Neural crest cell (in vitro differentiated cells): ENCODE measurements at regions not wholly inside any gene's neighbourhood (a gene's known extent, or its start where the extent isn't known, plus 50 kb on each side); places are given as distances from the start of the nearest gene placed in this dataset.

Experiments
- DNase-seq: peaks from one replicate; pipeline ENCODE4 v3.0.0; 2021; ENCODE audit warnings: low read depth, mixed read lengths, low spot score
- H3K27ac Mint-ChIP-seq: one replicate; pipeline ENCODE4 v1.8.0; 2021; ENCODE audit warnings: mild to moderate bottlenecking, mixed read lengths; ENCODE audit not compliant: unreplicated experiment
- H3K27me3 Mint-ChIP-seq: 2 replicates; pipeline ENCODE4 v1.8.0; 2021; ENCODE audit warnings: low read depth, mild to moderate bottlenecking, mixed read lengths
- H3K36me3 Mint-ChIP-seq: 2 replicates; pipeline ENCODE4 v1.8.0; 2021; ENCODE audit warnings: low read depth, mild to moderate bottlenecking, mixed read lengths
- H3K4me1 Mint-ChIP-seq: 2 replicates; pipeline ENCODE4 v1.8.0; 2021; ENCODE audit warnings: mixed read lengths
- H3K4me3 Mint-ChIP-seq: one replicate; pipeline ENCODE4 v1.8.0; 2021; ENCODE audit warnings: mild to moderate bottlenecking, mixed read lengths
- H3K9me3 Mint-ChIP-seq: 2 replicates; pipeline ENCODE4 v1.8.0; 2021; ENCODE audit warnings: mixed read lengths
- TF ChIP-seq, protein P1 (sequence below): fragments of 200-600 bp; sonication (generic); conservative IDR thresholded peaks from 2 replicates; pipeline ENCODE4 v1.5.0; 2021; ENCODE audit warnings: antibody characterized with exemption, mild to moderate bottlenecking

DNA sequence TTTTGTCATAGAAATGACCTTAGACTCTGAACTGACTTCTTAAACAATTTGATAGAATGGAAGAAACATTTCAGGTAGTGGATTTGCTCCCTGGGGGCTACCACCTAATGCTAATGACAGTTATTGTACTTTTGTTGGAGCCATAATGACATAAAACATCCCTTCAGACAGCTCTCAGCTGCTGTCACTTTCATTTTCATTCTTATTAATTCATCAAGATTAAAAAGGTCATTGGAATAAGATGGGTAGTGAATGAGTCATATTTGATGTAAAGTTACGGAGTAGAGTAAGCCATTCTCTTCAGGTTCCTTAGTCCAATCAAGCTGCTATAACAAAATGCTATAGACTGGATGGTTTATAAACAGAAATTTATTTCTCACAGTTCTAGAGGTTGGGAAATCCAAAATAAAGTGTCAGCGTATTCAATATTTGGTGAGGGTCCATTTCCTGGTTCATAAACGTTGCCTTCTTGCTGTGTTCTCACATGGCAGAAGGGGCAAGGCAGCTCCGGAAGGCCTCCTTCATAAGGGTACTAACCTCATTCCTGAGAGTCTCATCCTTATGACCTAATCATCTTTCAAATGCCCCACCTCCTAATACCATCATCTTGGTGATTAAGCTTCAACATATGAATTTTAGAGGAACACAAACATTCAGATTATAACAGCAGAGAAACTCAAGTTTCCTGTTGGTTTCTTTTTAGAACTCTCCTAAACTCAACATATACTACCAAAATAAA, 268.5 kb downstream of the ARAP2 start:
- no peaks in the 10 kb centered on the region for H3K36me3 Mint-ChIP-seq
- peaks cover 5% of the 10 kb centered on the region for H3K27me3 Mint-ChIP-seq
- TF ChIP-seq, protein P1, sequence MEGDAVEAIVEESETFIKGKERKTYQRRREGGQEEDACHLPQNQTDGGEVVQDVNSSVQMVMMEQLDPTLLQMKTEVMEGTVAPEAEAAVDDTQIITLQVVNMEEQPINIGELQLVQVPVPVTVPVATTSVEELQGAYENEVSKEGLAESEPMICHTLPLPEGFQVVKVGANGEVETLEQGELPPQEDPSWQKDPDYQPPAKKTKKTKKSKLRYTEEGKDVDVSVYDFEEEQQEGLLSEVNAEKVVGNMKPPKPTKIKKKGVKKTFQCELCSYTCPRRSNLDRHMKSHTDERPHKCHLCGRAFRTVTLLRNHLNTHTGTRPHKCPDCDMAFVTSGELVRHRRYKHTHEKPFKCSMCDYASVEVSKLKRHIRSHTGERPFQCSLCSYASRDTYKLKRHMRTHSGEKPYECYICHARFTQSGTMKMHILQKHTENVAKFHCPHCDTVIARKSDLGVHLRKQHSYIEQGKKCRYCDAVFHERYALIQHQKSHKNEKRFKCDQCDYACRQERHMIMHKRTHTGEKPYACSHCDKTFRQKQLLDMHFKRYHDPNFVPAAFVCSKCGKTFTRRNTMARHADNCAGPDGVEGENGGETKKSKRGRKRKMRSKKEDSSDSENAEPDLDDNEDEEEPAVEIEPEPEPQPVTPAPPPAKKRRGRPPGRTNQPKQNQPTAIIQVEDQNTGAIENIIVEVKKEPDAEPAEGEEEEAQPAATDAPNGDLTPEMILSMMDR, result no peak
- no peaks in the 10 kb centered on the region for H3K4me1 Mint-ChIP-seq
- no peaks in the 10 kb centered on the region for H3K9me3 Mint-ChIP-seq
- no peak overlapping the region for H3K27ac Mint-ChIP-seq
- no peak overlapping the region for H3K4me3 Mint-ChIP-seq
- DNase-seq, result no peak

GRCh38 chr4:35978551-35978950, 265.8 kb downstream of the ARAP2 start:
- Mint-ChIP-seq H3K27me3 (peaks cover 5% of the 10 kb centered on the region), H3K36me3 (no peaks in the 10 kb centered on the region), H3K4me3 (no peak overlapping the region), H3K9me3 (peaks cover 3% of the 10 kb centered on the region), H3K27ac (no peak overlapping the region), H3K4me1 (no peaks in the 10 kb centered on the region)
- DNase-seq, result no peak
- TF ChIP-seq, protein P1, result no peak

DNA sequence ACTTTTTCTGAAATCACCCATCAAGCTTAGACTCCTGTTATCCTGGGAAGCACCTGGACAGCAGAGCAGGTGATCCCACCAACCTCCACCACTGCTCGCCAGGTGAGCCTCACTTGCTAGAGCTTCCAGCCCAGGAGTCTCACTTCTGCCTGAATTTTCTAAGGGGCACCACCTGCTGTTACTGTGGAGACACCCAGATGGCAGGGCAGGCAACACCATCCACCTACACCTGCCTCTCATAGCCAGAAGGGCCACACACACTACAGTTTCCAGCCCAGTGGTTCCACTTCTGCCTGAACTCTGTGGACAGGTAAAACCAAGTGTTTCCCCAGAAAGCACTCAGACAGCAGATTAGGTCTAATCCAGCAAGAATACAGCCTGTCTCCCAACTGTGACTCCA, 262.0 kb downstream of the ARAP2 start:
- Mint-ChIP-seq H3K4me3 (no peak overlapping the region), H3K4me1 (no peaks in the 10 kb centered on the region), H3K27ac (no peak overlapping the region), H3K9me3 (peaks cover 16% of the 10 kb centered on the region), H3K36me3 (peaks cover 4% of the 10 kb centered on the region), H3K27me3 (no peaks in the 10 kb centered on the region)
- TF ChIP-seq, protein P1, result no peak
- DNase-seq, result no peak

GRCh38 chr4:35986537-35986936, 257.8 kb downstream of the ARAP2 start:
- Mint-ChIP-seq H3K4me3 (no peak overlapping the region), H3K27me3 (no peaks in the 10 kb centered on the region), H3K36me3 (peaks cover 4% of the 10 kb centered on the region), H3K4me1 (no peaks in the 10 kb centered on the region), H3K27ac (no peak overlapping the region), H3K9me3 (peaks cover 22% of the 10 kb centered on the region)
- DNase-seq, result no peak
- TF ChIP-seq, protein P1, result no peak

GRCh38 chr4:35993606-35994005, 250.7 kb downstream of the ARAP2 start:
- Mint-ChIP-seq H3K4me1 (no peaks in the 10 kb centered on the region), H3K36me3 (no peaks in the 10 kb centered on the region), H3K27ac (no peak overlapping the region), H3K4me3 (no peak overlapping the region), H3K27me3 (no peaks in the 10 kb centered on the region), H3K9me3 (no peaks in the 10 kb centered on the region)
- no peak for DNase-seq
- TF ChIP-seq, protein P1, result no peak
